SKM-1 (cell line): ENCODE measurements at regions not wholly inside any gene's neighbourhood (a gene's known extent, or its start where the extent isn't known, plus 50 kb on each side); places are given as distances from the start of the nearest gene placed in this dataset.
A peak's percentile ranks its signal among the peaks of the same experiment; 100 is the strongest.
"Not testable (repeated sequence)": the region's sequence is repeated elsewhere in the genome, so short reads cannot be mapped to it uniquely, and the experiment has no call there.

Experiments
- DNase-seq: peaks from one replicate; lab custom pipeline; 2025; ENCODE audit not compliant: unreplicated experiment; lab: John Stamatoyannopoulos, UW

DNA sequence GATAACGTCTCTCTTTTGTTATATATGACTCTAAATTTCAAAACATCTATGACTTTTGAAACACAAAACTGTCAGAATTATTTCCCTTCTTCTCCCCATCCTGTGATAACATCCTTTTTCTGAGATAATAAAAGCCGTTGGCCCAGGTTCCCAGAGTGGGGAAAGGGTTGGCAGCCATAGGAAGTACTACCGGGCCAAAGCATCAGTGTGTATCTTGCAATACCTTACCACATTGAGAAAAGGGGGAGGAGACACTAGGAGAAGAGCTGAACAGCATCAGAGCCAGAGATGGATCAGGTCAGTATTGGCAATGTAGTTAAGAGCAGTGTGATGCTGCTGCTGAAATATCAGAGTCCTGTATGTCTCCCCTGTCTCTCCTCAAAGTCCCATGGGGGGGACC lies 210.0 kb upstream of the PROK2 start:
- DNase-seq: no peak

GRCh38 chr3:71994203-71994602 lies 209.3 kb upstream of the PROK2 start:
- no peak for DNase-seq

DNA sequence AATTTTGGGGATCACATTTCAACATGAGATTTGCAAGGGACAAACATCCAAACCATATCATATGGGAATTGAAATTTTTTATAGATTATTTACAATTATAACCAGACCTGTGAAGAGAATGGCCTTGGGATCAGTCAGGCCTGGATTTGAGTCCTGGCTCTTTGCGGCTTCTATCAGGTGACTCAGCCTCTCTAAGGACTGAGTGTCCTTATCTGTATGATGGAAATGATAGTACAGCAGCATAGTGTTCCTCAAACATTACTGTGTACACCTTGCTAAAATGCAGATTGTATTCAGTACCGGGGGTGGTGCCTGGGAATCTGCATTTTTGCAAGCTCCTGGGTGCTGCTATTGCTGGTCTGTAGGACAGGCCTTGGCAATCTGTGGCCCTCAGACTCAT lies 206.7 kb upstream of the PROK2 start:
- DNase-seq: no peak

DNA sequence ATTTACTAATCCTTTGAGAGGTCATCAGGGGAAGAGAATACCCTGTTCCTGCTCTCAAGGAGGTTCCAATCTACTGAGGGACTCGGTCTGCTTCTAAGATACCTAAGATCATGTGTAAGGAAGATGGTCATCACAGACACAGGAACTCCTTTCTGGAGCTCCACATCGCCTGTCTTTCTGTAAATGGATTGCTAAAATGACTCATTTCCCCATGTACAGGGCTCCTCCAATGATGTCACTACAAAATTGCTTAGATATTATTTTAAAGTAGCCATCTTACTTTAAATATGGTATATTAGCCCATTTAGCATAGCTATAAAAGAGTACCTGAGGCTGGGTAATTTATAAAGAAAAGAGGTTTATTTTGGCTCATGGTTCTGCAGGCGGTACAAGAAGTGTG lies 206.1 kb upstream of the PROK2 start:
- no peak for DNase-seq

DNA sequence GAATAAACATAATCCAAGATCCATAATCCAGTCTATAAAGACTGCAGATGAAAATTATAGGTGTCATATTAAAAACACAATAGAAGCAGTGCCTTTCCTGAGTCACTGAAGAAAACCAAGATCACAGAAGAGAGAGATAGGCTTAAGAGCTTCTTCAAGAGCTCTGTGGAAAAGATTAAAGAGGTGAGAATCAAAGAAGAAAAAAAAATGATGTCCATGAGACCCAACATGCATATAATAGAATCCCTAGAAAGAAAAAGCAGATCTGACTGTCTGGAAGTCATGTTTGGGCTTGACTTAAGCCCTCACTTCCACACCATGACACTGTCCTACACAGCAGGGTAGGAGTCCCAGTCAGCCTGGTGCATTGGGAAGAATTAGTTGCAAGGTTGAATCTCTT lies 205.6 kb upstream of the PROK2 start:
- DNase-seq: no peak

GRCh38 chr3:71989165-71989564 lies 204.2 kb upstream of the PROK2 start:
- no peak for DNase-seq

GRCh38 chr3:71987828-71988227 lies 202.9 kb upstream of the PROK2 start:
- DNase-seq: peak; percentile 57

DNA sequence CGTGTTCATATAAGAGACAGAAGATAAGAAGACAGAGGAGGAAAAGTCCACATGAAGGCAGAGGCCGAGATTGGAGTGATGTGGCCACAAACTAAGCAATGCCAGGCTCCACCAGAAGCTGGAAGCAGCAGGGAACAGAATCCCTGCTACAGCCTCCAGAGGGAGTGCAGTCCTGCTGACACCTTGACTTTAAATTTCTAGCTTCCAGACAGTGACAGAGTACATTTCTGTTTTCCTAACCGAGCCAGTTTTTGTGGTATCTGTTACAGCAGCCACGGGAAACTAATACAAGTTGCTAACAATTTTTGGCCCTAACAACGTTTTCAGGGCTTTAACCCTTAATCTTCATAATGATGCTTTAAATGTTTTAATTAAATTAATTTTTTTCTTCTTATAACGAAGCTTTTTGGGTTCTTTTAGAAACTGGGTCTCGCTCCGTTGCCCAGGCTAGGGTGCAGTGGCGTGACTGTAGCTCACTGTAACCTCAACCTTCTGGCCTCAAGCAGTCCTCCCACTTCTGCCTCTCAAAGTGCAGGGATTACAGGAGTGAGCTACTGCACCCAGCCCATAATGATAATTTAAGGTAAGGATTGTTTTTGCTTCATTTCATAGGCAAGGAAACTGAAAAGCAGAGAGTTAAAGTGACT lies 202.3 kb upstream of the PROK2 start:
- DNase-seq: no peak

- no peak for DNase-seq
Measured at GRCh38 chr3:71986606-71987005, 201.7 kb upstream of the PROK2 start.

GRCh38 chr3:71984843-71985613 lies 200.1 kb upstream of the PROK2 start:
- DNase-seq: no peak

DNA sequence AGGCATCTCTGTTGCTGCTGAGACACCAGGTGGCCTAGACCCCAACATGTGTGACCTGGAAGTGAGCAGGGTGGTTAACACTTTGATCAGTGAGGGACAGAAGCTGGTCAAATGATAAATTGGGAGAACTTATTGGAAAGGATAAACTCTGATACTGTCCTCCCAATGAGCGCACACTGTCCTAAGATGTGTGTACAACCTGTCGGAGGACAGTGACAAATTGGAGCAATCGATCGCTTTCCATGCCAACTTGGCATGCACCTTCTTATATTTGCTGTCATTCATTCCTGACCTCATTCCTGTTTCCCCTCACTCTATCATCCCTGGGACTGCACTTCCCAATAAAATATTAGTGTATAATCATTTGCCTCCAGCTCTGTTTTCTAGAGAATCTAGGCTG lies 198.7 kb upstream of the PROK2 start:
- DNase-seq: no peak

- not testable (repeated sequence) for DNase-seq
Measured at GRCh38 chr3:71982506-71983258, 197.7 kb upstream of the PROK2 start.

GRCh38 chr3:71979175-71979574 lies 194.2 kb upstream of the PROK2 start:
- no peak for DNase-seq

GRCh38 chr3:71978150-71978721 lies 193.3 kb upstream of the PROK2 start:
- no peak for DNase-seq

GRCh38 chr3:71977525-71977924 lies 192.6 kb upstream of the PROK2 start:
- DNase-seq: no peak

DNA sequence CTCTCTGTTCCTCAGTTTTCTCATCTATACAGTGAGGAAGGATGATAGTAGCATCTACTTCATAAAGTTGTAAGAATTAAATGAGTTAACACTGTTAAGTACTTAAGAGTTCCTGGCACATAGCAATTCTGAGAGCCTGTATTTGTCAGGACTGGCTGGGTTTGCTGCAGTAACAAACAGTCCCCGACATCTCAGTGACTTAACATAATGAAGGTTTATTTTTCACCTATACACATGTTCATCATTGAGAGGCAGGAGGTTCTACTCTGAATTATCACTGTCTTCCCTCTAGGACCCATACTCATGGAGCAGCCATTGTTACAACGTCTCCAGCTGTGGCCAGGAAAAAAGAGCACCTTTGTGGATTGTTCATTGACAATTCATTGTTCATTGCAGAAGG lies 190.6 kb upstream of the PROK2 start:
- DNase-seq: no peak

DNA sequence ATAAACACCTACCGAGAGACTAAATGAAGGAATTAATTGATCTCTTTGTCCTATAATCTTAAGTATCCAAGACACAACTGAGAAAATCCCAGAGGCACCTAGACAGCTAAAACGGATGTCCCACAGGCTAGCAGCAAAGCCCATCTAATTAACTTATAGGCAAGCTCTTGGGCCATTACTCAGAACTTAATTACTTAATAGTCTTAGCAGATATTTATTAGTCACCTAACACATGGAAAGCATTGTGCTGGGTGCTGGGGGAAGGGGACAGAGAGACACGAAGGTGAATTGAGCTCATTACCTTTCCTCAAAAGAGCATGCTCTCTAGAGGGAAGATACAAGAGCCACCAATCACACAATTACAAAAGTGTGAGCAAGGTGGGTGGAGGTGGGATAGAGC lies 189.8 kb upstream of the PROK2 start:
- DNase-seq: no peak

- DNase-seq: no peak
Measured at GRCh38 chr3:71973274-71974030, 188.5 kb upstream of the PROK2 start.

GRCh38 chr3:71972031-71972430 lies 187.1 kb upstream of the PROK2 start:
- no peak for DNase-seq

GRCh38 chr3:71968544-71968943 lies 183.6 kb upstream of the PROK2 start:
- DNase-seq: no peak

GRCh38 chr3:71966185-71966584 lies 181.2 kb upstream of the PROK2 start:
- DNase-seq: no peak
